Activated CD8-positive, alpha-beta T cell treated with anti-CD3 and anti-CD28 coated beads for 36 hours (primary cell): ENCODE measurements at regions not wholly inside any gene's neighbourhood (a gene's known extent, or its start where the extent isn't known, plus 50 kb on each side); places are given as distances from the start of the nearest gene placed in this dataset.

Source experiments
- ATAC-seq: fragments of 200-7000 bp; cut with Tn5 transposase; one replicate; pipeline ENCODE4 v1.10.0; 2021; ENCODE audit warnings: mild to moderate bottlenecking, moderate library complexity
- CTCF ChIA-PET: fragments of 350-600 bp; sonication (Branson Sonifier 250); formaldehyde crosslinking; loops from one replicate; lab custom pipeline; 2021; ENCODE audit warnings: antibody characterized with exemption; lab: Charles Lee
- POLR2A ChIA-PET: fragments of 350-600 bp; sonication (Branson Sonifier 250); formaldehyde crosslinking; loops from one replicate; lab custom pipeline; 2021; ENCODE audit warnings: antibody characterized with exemption; lab: Charles Lee
- DNase-seq: peaks from one replicate; pipeline ENCODE4 v3.0.0-alpha.2; 2020
- H3K27ac Mint-ChIP-seq: one replicate; pipeline ENCODE4 v1.8.0; 2021; ENCODE audit warnings: mild to moderate bottlenecking, mixed read lengths
- H3K27me3 Mint-ChIP-seq: one replicate; pipeline ENCODE4 v1.8.0; 2021; ENCODE audit warnings: mixed read lengths
- H3K36me3 Mint-ChIP-seq: one replicate; pipeline ENCODE4 v1.8.0; 2021; ENCODE audit warnings: low read depth, mixed read lengths
- H3K4me1 Mint-ChIP-seq: one replicate; pipeline ENCODE4 v1.8.0; 2021; ENCODE audit warnings: low read depth, mixed read lengths
- H3K4me3 Mint-ChIP-seq: one replicate; pipeline ENCODE4 v1.8.0; 2021; ENCODE audit warnings: mild to moderate bottlenecking, moderate library complexity, mixed read lengths
- H3K9me3 Mint-ChIP-seq: one replicate; pipeline ENCODE4 v1.8.0; 2021; ENCODE audit warnings: mixed read lengths
- intact Hi-C: fragments of 100-400 bp; cut with micrococcal nuclease; formaldehyde crosslinking; loops from one replicate; pipeline ENCODE4 v1.10.0; 2022
- TF ChIP-seq, protein P1 (sequence below): fragments of 200-600 bp; IDR thresholded peaks from one replicate; pipeline ENCODE4 v1.8.0; 2022; ENCODE audit warnings: antibody characterized with exemption, mild to moderate bottlenecking

DNA sequence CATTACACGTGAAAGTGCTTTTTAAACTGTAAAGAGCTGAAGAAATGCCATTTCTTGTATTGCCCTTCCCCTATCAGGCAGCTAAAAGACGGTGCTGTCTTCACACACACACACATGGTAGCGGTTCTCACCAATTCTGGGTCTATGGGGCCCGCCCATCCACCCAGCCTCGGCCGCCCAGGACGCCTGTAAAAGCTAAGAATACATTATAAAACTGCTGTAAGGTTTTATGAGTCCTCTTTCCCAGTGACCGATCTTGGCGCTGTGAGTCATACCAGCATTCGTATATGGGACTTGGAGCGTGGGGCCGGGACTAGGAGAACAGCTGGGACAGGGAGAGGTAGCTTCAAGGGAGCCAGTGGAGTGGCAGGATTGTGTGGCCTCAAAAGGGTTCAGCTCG is 149.7 kb upstream of the CADM1 start:
- no peaks in the 10 kb centered on the region for H3K36me3 Mint-ChIP-seq
- CTCF ChIA-PET, result no interaction called here
- H3K27me3 Mint-ChIP-seq, result peaks cover 12% of the 10 kb centered on the region
- H3K9me3 Mint-ChIP-seq, result no peaks in the 10 kb centered on the region
- H3K27ac Mint-ChIP-seq, result no peak overlapping the region
- no peak overlapping the region for H3K4me3 Mint-ChIP-seq
- POLR2A ChIA-PET, result no interaction called here
- TF ChIP-seq, protein P1, sequence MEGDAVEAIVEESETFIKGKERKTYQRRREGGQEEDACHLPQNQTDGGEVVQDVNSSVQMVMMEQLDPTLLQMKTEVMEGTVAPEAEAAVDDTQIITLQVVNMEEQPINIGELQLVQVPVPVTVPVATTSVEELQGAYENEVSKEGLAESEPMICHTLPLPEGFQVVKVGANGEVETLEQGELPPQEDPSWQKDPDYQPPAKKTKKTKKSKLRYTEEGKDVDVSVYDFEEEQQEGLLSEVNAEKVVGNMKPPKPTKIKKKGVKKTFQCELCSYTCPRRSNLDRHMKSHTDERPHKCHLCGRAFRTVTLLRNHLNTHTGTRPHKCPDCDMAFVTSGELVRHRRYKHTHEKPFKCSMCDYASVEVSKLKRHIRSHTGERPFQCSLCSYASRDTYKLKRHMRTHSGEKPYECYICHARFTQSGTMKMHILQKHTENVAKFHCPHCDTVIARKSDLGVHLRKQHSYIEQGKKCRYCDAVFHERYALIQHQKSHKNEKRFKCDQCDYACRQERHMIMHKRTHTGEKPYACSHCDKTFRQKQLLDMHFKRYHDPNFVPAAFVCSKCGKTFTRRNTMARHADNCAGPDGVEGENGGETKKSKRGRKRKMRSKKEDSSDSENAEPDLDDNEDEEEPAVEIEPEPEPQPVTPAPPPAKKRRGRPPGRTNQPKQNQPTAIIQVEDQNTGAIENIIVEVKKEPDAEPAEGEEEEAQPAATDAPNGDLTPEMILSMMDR, result no peak
- intact Hi-C loops, result no loop called here
- DNase-seq (no peak), ATAC-seq (no peak)
- H3K4me1 Mint-ChIP-seq, result no peaks in the 10 kb centered on the region

DNA sequence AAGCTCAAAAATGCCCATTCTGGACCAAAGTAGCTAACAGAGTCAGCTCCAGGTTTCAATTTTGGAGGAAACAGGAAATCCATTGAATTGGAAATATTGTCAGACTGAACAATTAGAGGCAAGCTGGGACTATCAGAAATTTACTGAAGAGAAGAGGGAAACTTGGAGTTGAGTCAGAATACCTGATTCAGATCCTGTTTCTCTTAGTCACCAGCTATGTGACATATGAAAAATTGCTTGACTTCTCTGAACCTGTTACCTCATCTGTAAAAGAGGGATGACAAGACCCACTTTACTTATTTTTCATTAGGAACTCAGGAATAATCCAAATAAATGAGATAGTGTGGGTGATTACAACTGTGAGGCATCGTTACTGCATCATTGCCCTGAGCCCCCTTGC is 148.9 kb upstream of the CADM1 start:
- Mint-ChIP-seq H3K4me3 (no peak overlapping the region), H3K36me3 (no peaks in the 10 kb centered on the region), H3K4me1 (no peaks in the 10 kb centered on the region), H3K27ac (no peak overlapping the region), H3K27me3 (peaks cover 6% of the 10 kb centered on the region), H3K9me3 (no peaks in the 10 kb centered on the region)
- ChIA-PET CTCF (no interaction called here), POLR2A (no interaction called here)
- intact Hi-C loops, result no loop called here
- DNase-seq, result no peak
- ATAC-seq, result no peak
- TF ChIP-seq, protein P1, result no peak

DNA sequence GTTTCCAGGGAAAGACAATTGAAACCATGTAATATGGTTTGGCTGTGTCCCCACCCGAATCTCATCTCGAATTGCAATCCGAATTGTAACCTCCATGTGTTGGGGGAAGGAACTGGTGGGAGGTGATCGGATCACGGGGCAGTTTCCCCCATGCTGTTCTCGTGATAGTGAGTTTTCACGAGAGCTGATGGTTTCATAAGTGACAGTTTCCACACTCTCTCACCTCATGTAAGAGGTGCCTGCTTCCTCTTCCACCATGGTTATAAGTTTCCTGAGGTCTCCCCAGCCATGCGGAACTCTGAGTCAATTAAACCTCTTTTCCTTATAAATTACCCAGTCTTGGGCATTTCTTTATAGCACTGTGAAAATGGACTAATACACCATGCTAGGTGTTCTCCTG is 148.3 kb upstream of the CADM1 start:
- H3K9me3 Mint-ChIP-seq, result no peaks in the 10 kb centered on the region
- H3K27me3 Mint-ChIP-seq, result peaks cover 5% of the 10 kb centered on the region
- no peak overlapping the region for H3K27ac Mint-ChIP-seq
- TF ChIP-seq, protein P1, result no peak
- H3K4me1 Mint-ChIP-seq, result no peaks in the 10 kb centered on the region
- POLR2A ChIA-PET, result no interaction called here
- no peak for ATAC-seq
- CTCF ChIA-PET, result no interaction called here
- H3K4me3 Mint-ChIP-seq, result no peak overlapping the region
- DNase-seq, result no peak
- intact Hi-C loops, result no loop called here
- no peaks in the 10 kb centered on the region for H3K36me3 Mint-ChIP-seq

DNA sequence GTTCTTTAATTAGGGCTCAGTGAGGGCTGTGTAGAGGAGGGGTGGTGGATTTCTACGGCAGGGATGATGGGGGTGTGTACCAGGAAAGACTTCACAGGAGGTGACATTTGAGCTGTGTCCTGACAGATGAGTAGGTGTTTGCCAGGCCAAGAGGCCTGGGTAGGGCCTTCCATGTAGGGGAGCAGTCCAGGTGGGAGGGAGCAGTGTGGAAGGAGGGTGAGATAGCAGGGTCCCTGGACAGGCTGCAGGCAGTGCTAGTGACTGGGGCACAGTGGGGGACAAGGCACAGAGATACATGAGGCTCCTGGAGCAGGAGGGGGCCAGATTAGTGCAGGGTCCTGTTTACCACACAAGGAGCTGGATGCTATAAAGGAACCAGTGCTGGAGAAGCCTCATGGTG is 147.9 kb upstream of the CADM1 start:
- H3K36me3 Mint-ChIP-seq, result no peaks in the 10 kb centered on the region
- CTCF ChIA-PET, result no interaction called here
- ATAC-seq, result no peak
- no peak for DNase-seq
- POLR2A ChIA-PET, result no interaction called here
- no peaks in the 10 kb centered on the region for H3K4me1 Mint-ChIP-seq
- no peaks in the 10 kb centered on the region for H3K9me3 Mint-ChIP-seq
- TF ChIP-seq, protein P1, result no peak
- no peak overlapping the region for H3K27ac Mint-ChIP-seq
- H3K4me3 Mint-ChIP-seq, result no peak overlapping the region
- intact Hi-C loops, result no loop called here
- H3K27me3 Mint-ChIP-seq, result peaks cover 1% of the 10 kb centered on the region

DNA sequence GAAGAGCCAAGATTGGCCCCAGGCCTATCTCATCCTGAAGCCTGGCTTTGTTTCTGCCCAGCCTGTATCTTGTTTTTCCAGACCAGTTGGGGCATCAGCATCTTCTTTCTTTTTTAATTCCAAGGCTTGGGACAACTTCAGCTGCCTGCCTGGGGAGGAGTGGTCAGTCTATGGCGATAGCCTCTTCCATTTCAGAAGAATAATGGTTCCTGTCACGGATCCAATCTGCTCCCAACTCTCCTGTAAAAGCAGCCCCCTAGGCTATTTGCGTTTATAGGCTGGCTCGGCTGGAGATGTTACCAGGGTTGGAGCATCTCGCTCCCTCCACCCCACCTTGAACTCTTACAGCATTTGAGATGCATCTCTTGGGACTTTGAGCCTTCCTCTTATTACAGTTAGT is 145.2 kb upstream of the CADM1 start:
- POLR2A ChIA-PET, result interaction anchor here (0.7 kb wide), 1 partner anchor 791 kb away, joined by 3 read pairs; no protein-coding TSS in a partner anchor
- TF ChIP-seq, protein P1, result no peak
- CTCF ChIA-PET, result no interaction called here
- DNase-seq (no peak), ATAC-seq (no peak)
- no peaks in the 10 kb centered on the region for H3K27me3 Mint-ChIP-seq
- intact Hi-C loops, result no loop called here
- no peak overlapping the region for H3K4me3 Mint-ChIP-seq
- no peaks in the 10 kb centered on the region for H3K9me3 Mint-ChIP-seq
- no peaks in the 10 kb centered on the region for H3K36me3 Mint-ChIP-seq
- no peaks in the 10 kb centered on the region for H3K4me1 Mint-ChIP-seq
- no peak overlapping the region for H3K27ac Mint-ChIP-seq
